Parathyroid adenoma (tissue), 2 donors: ENCODE measurements at regions not wholly inside any gene's neighbourhood (a gene's known extent, or its start where the extent isn't known, plus 50 kb on each side); places are given as distances from the start of the nearest gene placed in this dataset.
A peak's percentile ranks its signal among the peaks of the same experiment; 100 is the strongest.

Experiments
- H2AFZ ChIP-seq: fragments of 300-600 bp; sonication (generic); one replicate; pipeline ENCODE4 v1.7.0; 2017; ENCODE audit warnings: antibody characterized with exemption, mild to moderate bottlenecking
- H3K27ac ChIP-seq: fragments of 300-600 bp; sonication (generic); one replicate; pipeline ENCODE4 v1.7.0; 2017
- H3K27me3 ChIP-seq: fragments of 300-600 bp; sonication (generic); one replicate; pipeline ENCODE4 v1.7.0; 2017; ENCODE audit warnings: low read length; ENCODE audit not compliant: control insufficient read depth, insufficient read depth
- H3K36me3 ChIP-seq: fragments of 300-600 bp; sonication (generic); one replicate; pipeline ENCODE4 v1.7.0; 2017; ENCODE audit warnings: low read length; ENCODE audit not compliant: control insufficient read depth, insufficient read depth
- H3K4me1 ChIP-seq: fragments of 300-600 bp; sonication (generic); one replicate; pipeline ENCODE4 v1.7.0; 2017; ENCODE audit warnings: control low read depth
- H3K4me2 ChIP-seq: fragments of 300-600 bp; sonication (generic); one replicate; pipeline ENCODE4 v1.7.0; 2017; ENCODE audit warnings: low read length
- H3K4me3 ChIP-seq: fragments of 300-600 bp; sonication (generic); one replicate; pipeline ENCODE4 v1.7.0; 2017; ENCODE audit warnings: low read depth, low read length
- H3K79me2 ChIP-seq: fragments of 300-600 bp; sonication (generic); one replicate; pipeline ENCODE4 v1.7.0; 2017; ENCODE audit warnings: control low read depth
- H3K9ac ChIP-seq: fragments of 300-600 bp; sonication (generic); one replicate; pipeline ENCODE4 v1.7.0; 2017; ENCODE audit warnings: mild to moderate bottlenecking
- H3K9me3 ChIP-seq: fragments of 300-600 bp; sonication (generic); one replicate; pipeline ENCODE4 v1.7.0; 2017; ENCODE audit warnings: low read length; ENCODE audit not compliant: control insufficient read depth
- CTCF ChIP-seq: fragments of 300-600 bp; sonication (generic); IDR thresholded peaks from one replicate; pipeline ENCODE4 v1.7.0; 2017; ENCODE audit warnings: antibody characterized with exemption, mild to moderate bottlenecking
- donor health status: primary hyperparathyroidism.

- H3K36me3 ChIP-seq: no peaks in the 10 kb centered on the region
- no peak overlapping the region for H2AFZ ChIP-seq
- no peaks in the 10 kb centered on the region for H3K79me2 ChIP-seq
- H3K9me3 ChIP-seq: no peaks in the 10 kb centered on the region
- peak overlapping the region; percentile 69 for H3K27ac ChIP-seq
- no peak overlapping the region for H3K9ac ChIP-seq
- H3K4me1 ChIP-seq: peaks cover 14% of the 10 kb centered on the region
- H3K27me3 ChIP-seq: no peaks in the 10 kb centered on the region
- no peak overlapping the region for H3K4me3 ChIP-seq
- TF ChIP-seq CTCF: no peak
- peak overlapping the region; percentile 29 for H3K4me2 ChIP-seq
These were observed 193.6 kb downstream of the RAP2A start for GRCh38 chr13:97627566-97627965.

GRCh38 chr13:97629601-97630272 lies 195.8 kb downstream of the RAP2A start:
- Histone ChIP-seq H3K9ac (no peak overlapping the region), H3K9me3 (no peaks in the 10 kb centered on the region), H3K4me3 (no peak overlapping the region), H3K36me3 (no peaks in the 10 kb centered on the region), H3K79me2 (no peaks in the 10 kb centered on the region), H3K4me2 (no peak overlapping the region), H2AFZ (peak overlapping the region; percentile 44), H3K27me3 (no peaks in the 10 kb centered on the region), H3K4me1 (peaks cover 14% of the 10 kb centered on the region), H3K27ac (peak overlapping the region; percentile 69)
- no peak for TF ChIP-seq CTCF

GRCh38 chr13:97630725-97631124 lies 196.8 kb downstream of the RAP2A start:
- H3K36me3 ChIP-seq: no peaks in the 10 kb centered on the region
- no peak overlapping the region for H3K4me3 ChIP-seq
- H2AFZ ChIP-seq: peak overlapping the region; percentile 22
- H3K9ac ChIP-seq: no peak overlapping the region
- peak overlapping the region; percentile 69 for H3K27ac ChIP-seq
- no peaks in the 10 kb centered on the region for H3K9me3 ChIP-seq
- TF ChIP-seq CTCF: no peak
- H3K4me2 ChIP-seq: no peak overlapping the region
- H3K27me3 ChIP-seq: no peaks in the 10 kb centered on the region
- peaks cover 14% of the 10 kb centered on the region for H3K4me1 ChIP-seq
- no peaks in the 10 kb centered on the region for H3K79me2 ChIP-seq

- H3K9ac ChIP-seq: no peak overlapping the region
- no peak overlapping the region for H3K4me3 ChIP-seq
- no peaks in the 10 kb centered on the region for H3K79me2 ChIP-seq
- no peaks in the 10 kb centered on the region for H3K36me3 ChIP-seq
- H2AFZ ChIP-seq: no peak overlapping the region
- H3K4me2 ChIP-seq: no peak overlapping the region
- no peaks in the 10 kb centered on the region for H3K9me3 ChIP-seq
- TF ChIP-seq CTCF: peak; percentile 11
- no peaks in the 10 kb centered on the region for H3K27me3 ChIP-seq
- no peak overlapping the region for H3K27ac ChIP-seq
- H3K4me1 ChIP-seq: peaks cover 14% of the 10 kb centered on the region
These were observed 197.2 kb downstream of the RAP2A start for GRCh38 chr13:97631158-97631557.

- Histone ChIP-seq H2AFZ (no peak overlapping the region), H3K27ac (no peak overlapping the region), H3K9me3 (no peaks in the 10 kb centered on the region), H3K4me1 (no peaks in the 10 kb centered on the region), H3K4me2 (no peak overlapping the region), H3K27me3 (no peaks in the 10 kb centered on the region), H3K79me2 (no peaks in the 10 kb centered on the region), H3K36me3 (no peaks in the 10 kb centered on the region), H3K4me3 (no peak overlapping the region), H3K9ac (no peak overlapping the region)
- no peak for TF ChIP-seq CTCF
These were observed 205.3 kb downstream of the RAP2A start for GRCh38 chr13:97639236-97639635.
